ENCODE measurements at regions not wholly inside any gene's neighbourhood (a gene's known extent, or its start where the extent isn't known, plus 50 kb on each side); places are given as distances from the start of the nearest gene placed in this dataset.
A peak's percentile ranks its signal among the peaks of the same experiment; 100 is the strongest.
"Not testable (repeated sequence)": the region's sequence is repeated elsewhere in the genome, so short reads cannot be mapped to it uniquely, and the experiment has no call there.

DNA sequence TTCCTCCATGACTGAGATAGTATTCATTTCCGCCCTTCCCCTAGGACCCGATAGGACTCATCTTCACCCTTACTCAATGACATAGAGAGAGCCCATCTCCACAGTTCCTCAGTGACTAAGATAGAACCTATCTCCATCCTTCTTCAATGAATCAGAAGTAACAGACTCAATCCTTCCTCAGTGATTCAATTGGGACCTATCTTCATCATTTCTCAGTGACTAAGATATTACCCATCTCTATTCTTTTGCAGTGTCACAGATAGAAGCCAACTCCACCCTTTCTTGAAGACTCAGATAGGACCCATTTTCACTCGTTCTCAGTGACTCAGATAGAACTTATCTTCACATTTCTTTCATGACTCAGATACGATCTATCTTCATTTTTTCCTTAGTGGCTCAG lies 164.6 kb downstream of the FBXO4 start:
- DNase-seq: no peak

GRCh38 chr5:42090162-42090561 lies 165.1 kb downstream of the FBXO4 start:
- DNase-seq: no peak

GRCh38 chr5:42099846-42100245 lies 174.8 kb downstream of the FBXO4 start:
- not testable (repeated sequence) for DNase-seq

GRCh38 chr5:42108468-42108867 lies 183.4 kb downstream of the FBXO4 start:
- no peak for DNase-seq

DNA sequence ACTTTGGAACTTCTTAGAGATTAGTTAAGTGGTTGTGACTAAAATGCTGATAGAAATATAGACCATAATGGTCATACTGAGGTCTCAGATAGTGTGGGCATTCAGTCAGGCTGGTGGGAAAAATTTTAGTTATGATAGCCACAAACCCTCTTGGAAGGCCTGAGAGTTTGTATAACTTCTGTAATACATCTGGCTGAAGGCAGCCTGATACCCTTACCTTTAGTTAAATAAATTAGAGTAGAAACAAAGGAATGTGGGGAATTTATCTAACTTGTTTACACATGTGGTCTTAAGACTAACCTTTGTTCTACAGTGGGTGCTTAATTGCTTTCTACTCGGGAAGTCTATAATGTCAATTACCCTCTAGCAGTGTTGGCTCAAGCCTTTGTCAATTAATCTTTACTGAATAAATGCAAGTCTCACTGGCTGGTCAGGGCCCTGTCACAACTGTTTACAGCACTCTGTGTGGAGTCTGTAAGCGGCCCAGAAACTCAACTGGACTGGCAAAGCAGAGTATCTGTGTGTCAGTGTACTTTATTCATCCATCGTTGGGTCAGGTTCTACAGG lies 184.0 kb downstream of the FBXO4 start:
- no peak for DNase-seq

GRCh38 chr5:42115721-42116120 lies 190.6 kb downstream of the FBXO4 start:
- DNase-seq: not testable (repeated sequence)

DNA sequence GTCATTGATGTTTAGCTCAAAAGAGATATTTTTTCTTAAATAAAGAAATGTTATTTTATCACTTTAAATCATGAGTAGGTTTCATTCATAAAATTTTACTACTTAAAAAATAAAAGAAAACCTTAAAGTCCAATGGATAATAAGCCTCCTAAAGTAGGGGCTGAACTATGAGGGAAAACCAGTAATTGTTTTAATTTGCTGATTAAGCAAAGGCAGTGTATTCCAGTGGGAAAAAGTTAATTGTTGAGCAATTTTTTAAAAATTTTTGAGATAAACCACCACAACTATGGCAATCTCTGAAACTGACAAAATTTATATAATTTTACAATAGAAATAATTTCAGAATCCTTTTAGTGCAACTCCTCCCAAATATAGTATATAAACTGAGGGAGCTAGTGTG lies 195.0 kb downstream of the FBXO4 start:
- DNase-seq: no peak

- DNase-seq: peak; percentile 9
Measured at GRCh38 chr5:42121401-42121800, 196.3 kb downstream of the FBXO4 start.

DNA sequence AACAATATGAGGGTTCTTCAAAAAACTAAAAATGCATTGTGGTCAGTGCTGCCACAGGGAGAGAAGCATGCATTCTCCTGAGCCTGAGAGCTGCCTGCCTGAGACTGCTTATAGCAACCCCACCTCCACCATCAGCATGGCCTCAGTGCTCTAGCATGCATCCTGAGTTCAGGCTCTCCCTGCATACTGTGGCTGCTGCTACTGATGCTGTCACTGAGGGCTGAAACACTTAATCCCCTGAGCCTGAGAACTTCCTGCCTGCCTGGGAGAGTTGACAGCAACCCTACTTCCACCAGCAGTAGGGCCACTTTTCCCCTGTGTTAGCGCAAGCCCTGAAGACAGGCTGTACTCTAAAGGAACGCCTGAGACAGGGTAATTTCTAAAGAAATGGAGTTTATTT lies 206.0 kb downstream of the FBXO4 start:
- no peak for DNase-seq

DNA sequence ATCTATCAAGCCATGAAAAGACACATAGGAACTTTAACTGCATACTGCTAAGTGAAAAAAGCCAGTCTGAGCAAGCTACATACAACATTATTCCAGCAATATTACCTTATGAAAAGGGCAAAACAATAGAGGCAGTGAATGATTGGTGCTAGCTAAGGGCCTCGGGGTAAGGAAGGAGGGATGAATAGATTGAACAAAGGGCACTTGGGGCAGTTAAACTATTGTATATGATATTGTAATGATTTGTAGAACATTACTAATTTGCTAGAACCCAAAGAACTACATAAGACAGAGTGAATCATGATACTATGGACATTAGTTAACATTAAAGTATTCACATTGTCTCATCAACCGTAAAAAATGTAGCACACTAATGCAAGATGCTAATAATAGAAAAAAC lies 218.3 kb downstream of the FBXO4 start:
- DNase-seq: no peak

DNA sequence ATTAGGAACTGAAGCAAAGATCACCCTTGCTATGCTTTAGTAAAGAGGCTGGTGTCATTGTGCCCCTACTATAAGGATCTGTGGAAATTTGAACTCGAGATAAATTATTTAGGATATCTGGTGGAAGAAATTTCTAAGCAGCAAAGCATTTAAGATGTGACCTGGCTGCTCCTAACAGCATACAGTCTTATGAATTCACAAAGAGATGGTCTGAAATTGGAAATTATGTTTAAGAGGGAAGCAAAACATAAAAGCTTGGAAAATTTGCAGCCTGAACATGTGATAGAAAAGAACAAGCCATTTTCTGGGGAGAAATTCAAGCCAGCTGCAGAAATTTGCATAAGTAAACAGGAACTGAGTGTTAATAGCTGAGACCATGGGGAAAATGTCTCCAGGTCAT lies 223.7 kb downstream of the FBXO4 start:
- DNase-seq: no peak

DNA sequence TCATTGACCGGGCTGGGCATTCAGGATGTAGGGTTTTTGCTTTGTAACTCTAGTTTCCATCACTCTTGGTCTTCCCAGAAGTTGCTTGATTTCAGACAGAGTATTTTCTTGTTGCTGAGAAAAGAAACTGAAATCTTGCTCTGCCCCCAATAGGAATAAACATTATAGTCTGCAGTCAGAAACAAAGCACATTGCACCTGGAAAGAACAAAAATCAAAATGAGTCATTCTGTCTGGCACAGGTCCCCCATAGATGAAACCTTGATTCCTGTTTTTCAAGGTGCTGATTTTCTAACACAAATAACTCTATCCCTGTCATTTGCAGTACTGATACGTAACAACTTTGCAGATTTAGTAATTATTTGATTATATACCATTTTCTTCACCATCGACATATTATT lies 232.1 kb downstream of the FBXO4 start:
- DNase-seq: no peak

GRCh38 chr5:42163083-42163482 lies 238.0 kb downstream of the FBXO4 start:
- DNase-seq: no peak

DNA sequence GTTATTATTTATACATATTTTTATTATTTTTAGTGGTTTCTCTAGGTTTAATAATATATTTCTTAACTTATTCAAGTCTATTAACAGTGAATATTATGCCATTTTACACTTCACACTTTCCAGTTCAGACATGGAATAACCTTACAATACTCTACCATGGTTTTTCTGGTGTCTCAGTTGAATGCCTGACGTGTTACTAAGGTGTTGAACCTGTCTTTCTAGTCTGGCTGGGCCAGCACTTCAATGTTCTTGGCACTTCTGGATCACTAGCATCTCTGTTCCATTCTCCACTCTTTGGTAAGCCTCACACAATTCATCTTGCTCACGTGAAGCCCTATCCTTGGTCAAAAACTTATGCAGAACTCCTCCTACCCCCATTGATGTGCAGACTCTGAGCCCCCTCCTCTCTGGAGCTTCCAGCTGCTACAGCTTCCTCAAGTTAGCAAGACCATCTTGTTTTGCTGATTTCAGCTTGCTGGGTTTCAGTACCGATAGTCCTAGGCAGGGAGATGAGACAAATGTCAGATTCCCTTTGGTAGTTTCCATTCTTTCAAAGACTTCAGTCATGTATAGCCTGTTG lies 243.1 kb downstream of the FBXO4 start:
- no peak for DNase-seq

GRCh38 chr5:42176118-42176517 lies 247.1 kb upstream of the GHR start:
- not testable (repeated sequence) for DNase-seq

GRCh38 chr5:42179843-42180242 lies 243.4 kb upstream of the GHR start:
- DNase-seq: not testable (repeated sequence)

DNA sequence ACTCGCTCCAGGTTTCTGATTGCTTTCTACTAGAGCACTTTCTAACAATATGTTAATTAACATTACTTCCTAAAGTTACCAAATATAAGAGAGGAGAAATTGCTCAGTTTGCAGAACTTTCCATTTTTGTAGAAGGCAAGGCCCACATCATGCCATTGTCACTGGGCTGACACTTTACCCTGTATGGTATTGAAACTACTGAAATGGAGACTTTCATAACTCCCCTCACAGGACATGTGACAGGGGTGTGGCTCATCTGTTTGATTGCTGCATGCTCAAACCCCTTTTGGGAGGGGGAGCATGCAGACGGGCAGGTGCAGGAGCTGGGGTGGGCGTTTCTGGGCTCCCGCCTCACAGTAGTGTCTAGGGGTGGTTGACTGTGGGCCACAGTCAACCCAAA lies 206.3 kb upstream of the GHR start:
- no peak for DNase-seq

GRCh38 chr5:42217791-42218190 lies 205.4 kb upstream of the GHR start:
- DNase-seq: no peak

- no peak for DNase-seq
Measured at GRCh38 chr5:42225009-42225408, 198.2 kb upstream of the GHR start.

- no peak for DNase-seq
Measured at GRCh38 chr5:42228279-42228678, 195.0 kb upstream of the GHR start.

DNA sequence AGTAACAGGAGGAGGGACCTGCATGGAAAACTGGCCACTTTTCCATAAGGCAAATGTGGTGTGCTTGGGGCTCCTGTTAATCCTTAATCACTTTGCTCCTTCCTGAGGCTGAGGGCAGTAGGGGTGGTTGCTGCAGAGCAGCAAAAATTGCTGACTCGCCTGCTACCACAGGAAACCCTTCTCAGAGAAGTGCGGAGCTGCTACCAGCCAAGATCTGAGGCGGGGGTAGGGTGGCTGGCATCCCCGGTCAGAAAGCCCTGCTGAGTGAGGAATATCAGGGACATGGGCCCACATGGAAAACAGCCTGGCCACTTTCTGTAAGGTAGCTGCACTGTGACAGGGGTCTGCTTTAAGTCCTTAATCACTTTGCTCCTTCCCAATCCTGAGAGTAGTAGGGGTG lies 192.4 kb upstream of the GHR start:
- DNase-seq: no peak

GRCh38 chr5:42235241-42235640 lies 188.0 kb upstream of the GHR start:
- no peak for DNase-seq

GRCh38 chr5:42235837-42236236 lies 187.4 kb upstream of the GHR start:
- DNase-seq: no peak

DNA sequence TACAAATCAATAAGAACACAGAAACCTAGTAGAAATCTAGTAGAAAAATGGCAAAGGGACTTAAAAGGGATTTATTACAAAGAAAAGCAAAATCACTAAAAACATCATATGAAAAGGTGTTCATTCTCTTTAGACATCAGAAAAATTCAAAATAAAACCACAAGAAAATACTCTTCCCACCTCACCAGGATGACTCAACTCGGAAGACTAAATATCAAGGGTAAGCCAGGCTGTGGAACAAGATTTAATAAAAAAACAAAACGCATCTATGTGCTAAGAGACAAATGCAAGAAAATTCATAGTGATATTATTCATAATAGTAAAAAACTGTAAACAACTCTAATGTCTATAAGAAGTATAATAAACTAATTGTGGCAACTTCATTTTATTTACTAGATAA lies 181.6 kb upstream of the GHR start:
- no peak for DNase-seq

GRCh38 chr5:42242210-42242609 lies 181.0 kb upstream of the GHR start:
- DNase-seq: no peak
